OCI-LY7 (cell line): ENCODE measurements at regions not wholly inside any gene's neighbourhood (a gene's known extent, or its start where the extent isn't known, plus 50 kb on each side); places are given as distances from the start of the nearest gene placed in this dataset.
"Not testable (repeated sequence)": the region's sequence is repeated elsewhere in the genome, so short reads cannot be mapped to it uniquely, and the experiment has no call there.

Experiments used
- BruUV-seq: library from RNA; stranded (reverse); fragments of 400-500 nt; replicated peaks from 2 replicates; lab custom pipeline; 2021; lab: Mats Ljungman, UMichigan
- CTCF ChIA-PET: fragments of 300-600 bp; sonication (Branson Sonifier 250); formaldehyde crosslinking; loops from one replicate; lab custom pipeline; 2022; ENCODE audit warnings: antibody characterized with exemption; ENCODE audit not compliant: unreplicated experiment; lab: Charles Lee
- POLR2A ChIA-PET: fragments of 300-600 bp; sonication (Branson Sonifier 250); formaldehyde crosslinking; loops from one replicate; lab custom pipeline; 2022; ENCODE audit warnings: antibody characterized with exemption; lab: Charles Lee
- DNase-seq: peaks from one replicate; pipeline ENCODE4 v3.0.0-alpha.2; 2015; ENCODE audit warnings: low spot score
- H2AFZ ChIP-seq: fragments of 200-600 bp; sonication (generic), shearing (Covaris generic); 2 replicates; pipeline ENCODE4 v1.6.1; 2014; ENCODE audit warnings: mild to moderate bottlenecking, antibody characterized with exemption, low read length, moderate library complexity
- H3K27ac ChIP-seq: fragments of 200-600 bp; sonication (generic); 2 replicates; pipeline ENCODE4 v1.5.1; 2014; ENCODE audit warnings: mixed run types, low read depth, mild to moderate bottlenecking, moderate library complexity, low read length, inconsistent platforms; ENCODE audit not compliant: poor library complexity, severe bottlenecking
- H3K36me3 ChIP-seq: fragments of 200-600 bp; sonication (generic); 2 replicates; pipeline ENCODE4 v1.6.1; 2014; ENCODE audit warnings: mild to moderate bottlenecking, antibody characterized with exemption, low read length, moderate library complexity, mixed read lengths; ENCODE audit not compliant: insufficient read depth
- H3K4me1 ChIP-seq: fragments of 200-600 bp; sonication (generic); 2 replicates; pipeline ENCODE4 v1.5.1; 2014; ENCODE audit warnings: mild to moderate bottlenecking, low read length; ENCODE audit not compliant: insufficient read depth, poor library complexity, severe bottlenecking
- H3K4me2 ChIP-seq: fragments of 200-600 bp; sonication (generic); 2 replicates; pipeline ENCODE4 v1.6.1; 2014; ENCODE audit warnings: mild to moderate bottlenecking, low read length
- H3K4me3 ChIP-seq: fragments of 200-600 bp; sonication (generic); 2 replicates; pipeline ENCODE4 v1.5.1; 2014; ENCODE audit warnings: mild to moderate bottlenecking, low read depth, low read length; ENCODE audit not compliant: poor library complexity, severe bottlenecking
- H3K79me2 ChIP-seq: fragments of 200-600 bp; sonication (generic); 2 replicates; pipeline ENCODE4 v1.6.1; 2016; ENCODE audit warnings: low read depth, mild to moderate bottlenecking, low read length, moderate library complexity, mixed read lengths; ENCODE audit not compliant: insufficient read depth
- H3K9me2 ChIP-seq: fragments of 200-600 bp; sonication (generic); 2 replicates; pipeline ENCODE4 v1.6.1; 2016; ENCODE audit warnings: mild to moderate bottlenecking, low read length, mixed read lengths; ENCODE audit not compliant: insufficient read depth
- H3K9me3 ChIP-seq: fragments of 200-600 bp; sonication (generic); 2 replicates; pipeline ENCODE4 v1.6.1; 2014; ENCODE audit warnings: mild to moderate bottlenecking, mixed run types, low read length, mixed read lengths
- H4K20me1 ChIP-seq: fragments of 200-600 bp; sonication (generic); 2 replicates; pipeline ENCODE4 v1.6.1; 2014; ENCODE audit warnings: mild to moderate bottlenecking, antibody characterized with exemption, low read length, moderate library complexity, mixed read lengths; ENCODE audit not compliant: insufficient read depth
- CTCF ChIP-seq: fragments of 200-600 bp; sonication (generic); conservative IDR thresholded peaks from 2 replicates; pipeline ENCODE4 v1.5.1; 2014; ENCODE audit warnings: mild to moderate bottlenecking, antibody characterized with exemption, low read length, moderate library complexity, mixed read lengths
- EZH2phosphoT487 ChIP-seq: fragments of 200-600 bp; sonication (generic); IDR thresholded peaks from 2 replicates; pipeline ENCODE4 v1.6.1; 2018; ENCODE audit warnings: low read depth, borderline replicate concordance, mild to moderate bottlenecking, mixed run types, antibody characterized with exemption, low read length, moderate library complexity, mixed read lengths
- intact Hi-C: fragments of 100-400 bp; cut with micrococcal nuclease; formaldehyde crosslinking; loops from one replicate; pipeline ENCODE4 v1.10.0; 2022; ENCODE audit not compliant: unreplicated experiment

- Histone ChIP-seq H2AFZ (no peak overlapping the region), H3K27ac (no peak overlapping the region), H3K36me3 (no peaks in the 10 kb centered on the region), H3K79me2 (no peaks in the 10 kb centered on the region), H3K4me2 (no peak overlapping the region), H3K4me3 (no peak overlapping the region), H3K9me3 (no peaks in the 10 kb centered on the region), H4K20me1 (no peaks in the 10 kb centered on the region), H3K9me2 (no peaks in the 10 kb centered on the region), H3K4me1 (no peaks in the 10 kb centered on the region)
- ChIA-PET POLR2A (interaction anchor here (0.6 kb wide), 1 partner anchor 1596 kb away, joined by 3 read pairs; no protein-coding TSS in a partner anchor), CTCF (no interaction called here)
- no peak for DNase-seq
- TF ChIP-seq EZH2phosphoT487 (no peak), CTCF (no peak)
- intact Hi-C loops, result no loop called here
- BruUV-seq, result no TSS peak
Measured at GRCh38 chr10:83769281-83769820, 370.0 kb upstream of the GHITM start.

- DNase-seq, H3K9me3 ChIP-seq, CTCF ChIA-PET, H3K4me3 ChIP-seq, H3K36me3 ChIP-seq, BruUV-seq, H3K27ac ChIP-seq, H3K79me2 ChIP-seq, H4K20me1 ChIP-seq, intact Hi-C loops, H2AFZ ChIP-seq, H3K9me2 ChIP-seq, H3K4me2 ChIP-seq, H3K4me1 ChIP-seq, POLR2A ChIA-PET: not testable (repeated sequence)
Measured at GRCh38 chr10:83786701-83787100, 352.6 kb upstream of the GHITM start.

- Histone ChIP-seq H3K36me3 (no peaks in the 10 kb centered on the region), H3K4me3 (no peak overlapping the region), H3K4me1 (no peaks in the 10 kb centered on the region), H3K4me2 (no peak overlapping the region), H3K79me2 (no peaks in the 10 kb centered on the region), H3K27ac (no peak overlapping the region), H3K9me3 (no peaks in the 10 kb centered on the region), H4K20me1 (no peaks in the 10 kb centered on the region), H3K9me2 (no peaks in the 10 kb centered on the region), H2AFZ (no peak overlapping the region)
- TF ChIP-seq EZH2phosphoT487 (no peak), CTCF (peak; percentile 37)
- no peak for DNase-seq
- POLR2A ChIA-PET, result no interaction called here
- intact Hi-C loops, result no loop called here
- CTCF ChIA-PET, result no interaction called here
- no TSS peak for BruUV-seq
Measured at GRCh38 chr10:83801983-83802382, 337.3 kb upstream of the GHITM start.
